A172 (cell line): ENCODE measurements at regions not wholly inside any gene's neighbourhood (a gene's known extent, or its start where the extent isn't known, plus 50 kb on each side); places are given as distances from the start of the nearest gene placed in this dataset.
A peak's percentile ranks its signal among the peaks of the same experiment; 100 is the strongest.
"Not testable (repeated sequence)": the region's sequence is repeated elsewhere in the genome, so short reads cannot be mapped to it uniquely, and the experiment has no call there.

Experiments used
- DNase-seq: peaks from one replicate; pipeline ENCODE4 v3.0.0-alpha.2; 2015; ENCODE audit warnings: low spot score

DNA sequence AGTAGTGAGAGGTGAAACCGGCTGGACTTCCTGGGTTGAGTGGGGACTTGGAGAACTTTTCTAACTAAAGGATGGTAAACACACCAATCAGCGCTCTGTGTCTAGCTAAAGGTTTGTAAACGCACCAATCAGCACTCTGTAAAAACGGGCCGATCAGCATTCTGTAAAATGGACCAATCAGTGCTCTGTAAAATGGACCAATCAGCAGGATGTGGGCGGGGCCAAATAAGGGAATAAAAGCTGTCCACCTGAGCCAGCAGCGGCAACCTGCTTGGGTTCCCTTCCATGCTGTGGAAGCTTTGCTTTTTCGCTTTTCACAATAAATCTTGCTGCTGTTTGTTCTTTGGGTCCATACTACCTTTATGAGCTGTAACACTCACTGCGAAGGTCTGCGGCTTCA is 621.2 kb downstream of the JRKL start:
- not testable (repeated sequence) for DNase-seq

DNA sequence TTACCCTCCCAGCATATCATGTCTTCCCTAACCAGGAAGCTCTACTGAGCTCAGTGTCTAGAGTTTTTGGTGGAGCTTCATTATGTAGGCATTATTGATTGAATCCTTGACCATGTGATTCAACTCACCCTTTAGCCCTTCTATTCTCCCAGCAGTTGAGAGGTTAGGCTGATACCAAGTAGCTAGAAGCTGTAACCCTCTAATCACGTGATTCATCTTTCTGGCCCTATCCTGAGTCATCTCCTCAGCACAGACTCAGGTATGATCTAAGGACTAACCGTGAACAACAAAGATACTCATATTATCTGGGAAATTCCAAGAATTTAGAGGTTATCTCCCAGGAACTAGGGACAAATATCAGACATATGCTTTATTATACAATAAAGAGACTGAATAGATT is 625.5 kb downstream of the JRKL start:
- no peak for DNase-seq

DNA sequence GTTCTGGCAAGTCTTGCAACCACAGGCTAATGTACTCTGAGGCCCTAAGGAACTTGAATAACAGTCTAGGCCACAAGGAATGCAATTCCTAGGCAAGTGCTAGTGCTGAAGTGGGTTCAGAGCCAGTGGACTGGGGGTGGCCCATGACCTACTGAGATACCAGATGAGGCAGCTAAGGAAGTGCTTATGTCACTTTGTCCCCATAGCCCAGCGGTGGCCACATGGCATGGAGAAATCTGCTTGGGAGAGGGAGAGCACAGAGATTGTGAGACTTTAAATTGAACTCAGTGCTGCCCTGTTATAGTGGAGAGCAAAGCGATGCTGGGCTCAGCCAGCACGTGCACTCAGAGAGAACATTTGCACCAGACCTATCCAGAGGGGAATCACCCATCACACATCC is 629.5 kb downstream of the JRKL start:
- no peak for DNase-seq

DNA sequence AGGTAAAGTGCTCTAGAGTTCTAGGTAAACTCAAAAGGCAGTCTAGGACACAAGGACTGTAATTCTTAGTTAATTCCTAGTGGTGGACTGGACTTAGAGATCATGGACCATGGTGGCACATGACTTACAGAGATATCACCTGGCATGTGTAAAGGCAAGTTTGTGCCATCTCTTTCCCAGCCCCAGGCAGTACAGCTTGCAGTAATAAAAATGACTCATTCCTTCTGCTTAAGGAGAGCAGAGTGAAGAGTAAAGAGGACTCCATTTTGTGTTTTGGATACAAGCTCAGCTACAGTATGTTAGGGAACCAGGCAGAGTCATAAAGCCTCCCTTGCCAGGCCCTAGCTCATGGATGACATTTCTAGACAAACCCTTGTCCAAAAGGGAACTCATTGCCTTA is 629.9 kb downstream of the JRKL start:
- DNase-seq, result no peak

DNA sequence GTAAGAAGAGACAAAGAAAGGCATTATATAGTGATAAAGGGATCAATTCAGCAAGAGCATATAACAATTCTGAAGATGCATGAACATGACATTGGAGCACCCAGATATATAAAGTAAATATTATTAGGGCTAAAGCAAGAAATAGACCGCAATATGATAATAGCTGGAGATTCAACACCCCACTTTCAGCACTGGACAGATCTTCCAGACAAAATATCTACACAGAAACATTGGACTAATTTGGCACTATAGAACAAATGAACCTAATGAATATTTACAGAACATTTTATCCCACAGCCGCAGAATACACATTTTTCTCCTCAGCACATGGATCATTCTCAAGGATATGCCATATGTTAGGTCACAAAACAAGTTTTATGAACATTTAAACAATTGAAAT is 633.1 kb downstream of the JRKL start:
- no peak for DNase-seq

DNA sequence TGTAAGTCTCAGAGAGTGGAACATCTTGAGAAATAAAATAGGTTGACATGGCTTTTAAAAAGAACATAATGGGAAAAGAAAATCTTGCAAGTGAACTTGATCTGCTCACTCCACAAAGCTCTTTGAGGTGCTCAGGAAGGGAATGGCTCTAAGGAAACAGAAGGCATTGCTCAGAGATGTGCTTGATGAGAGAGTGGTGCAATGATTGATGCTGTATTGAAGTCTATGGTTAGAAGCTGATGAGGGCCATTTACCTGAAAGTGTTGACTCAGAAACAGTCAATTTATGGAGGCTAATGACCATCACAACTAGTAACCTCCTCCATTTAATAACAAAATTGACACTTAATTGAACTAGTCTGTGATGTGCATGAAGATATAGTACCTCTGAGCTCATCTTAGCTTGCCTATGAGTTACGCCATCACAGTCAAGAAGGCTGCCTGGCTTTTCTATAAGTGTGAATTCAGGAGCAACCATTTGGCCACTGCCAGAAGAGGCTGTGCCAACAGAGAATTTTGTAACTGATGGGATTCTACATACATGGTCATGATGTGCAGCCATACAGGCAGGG is 639.1 kb downstream of the JRKL start:
- no peak for DNase-seq

DNA sequence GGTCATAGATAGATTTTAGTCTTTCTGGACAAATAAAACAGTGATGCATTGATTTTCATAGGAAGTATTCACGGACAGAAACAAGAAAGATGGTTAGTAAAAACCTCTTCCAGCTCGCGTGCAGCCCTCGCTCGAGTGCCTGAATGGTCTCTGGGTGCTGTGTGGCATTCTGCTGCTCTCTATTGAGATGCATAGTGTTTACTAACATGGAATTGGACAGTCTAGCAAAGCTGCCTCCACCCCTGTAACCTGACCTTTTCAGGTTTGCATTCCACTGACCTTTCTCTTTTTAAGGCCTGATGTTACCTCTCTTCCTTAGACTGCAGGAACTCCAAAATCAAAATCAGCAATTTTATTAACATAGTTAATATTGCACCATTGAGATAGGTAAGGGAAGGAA is 643.4 kb downstream of the JRKL start:
- no peak for DNase-seq

DNA sequence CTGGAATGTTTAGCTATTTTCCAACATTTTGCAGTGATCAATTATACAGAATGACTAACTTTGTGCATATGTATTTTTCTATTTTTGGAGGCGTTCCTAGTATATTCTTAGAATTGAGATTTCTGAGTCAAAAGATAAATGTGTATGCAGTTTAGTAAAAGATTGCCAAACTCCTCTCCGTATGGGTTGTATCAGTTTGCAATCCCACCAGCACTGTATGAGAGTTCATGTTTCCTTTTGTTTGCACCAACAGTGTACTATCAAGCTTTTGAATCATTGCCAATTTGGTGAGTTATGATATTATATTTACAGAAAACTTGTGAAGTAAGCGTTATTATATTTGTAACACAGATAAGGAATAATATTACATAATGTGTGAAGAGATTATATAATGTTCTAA is 658.7 kb downstream of the JRKL start:
- no peak for DNase-seq

DNA sequence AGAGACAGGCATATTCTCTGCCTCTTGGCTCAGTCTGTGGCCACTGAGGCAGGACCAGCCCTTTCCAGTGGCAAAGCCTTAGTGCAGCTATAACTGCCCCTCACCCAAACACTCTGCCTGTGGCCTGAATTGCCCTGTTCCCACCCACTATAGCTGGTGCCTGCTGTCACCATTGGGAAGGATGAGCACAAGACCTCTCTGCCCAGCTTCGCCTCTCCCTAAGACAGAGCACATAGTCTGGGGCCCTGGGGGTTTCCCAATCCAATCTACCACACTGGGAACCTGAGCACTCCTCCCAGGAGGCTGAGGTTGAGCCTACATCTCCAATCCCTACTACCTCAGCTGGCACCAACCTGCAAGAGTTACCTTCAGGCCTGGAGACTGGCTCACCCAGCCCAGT is 670.4 kb downstream of the JRKL start:
- no peak for DNase-seq

DNA sequence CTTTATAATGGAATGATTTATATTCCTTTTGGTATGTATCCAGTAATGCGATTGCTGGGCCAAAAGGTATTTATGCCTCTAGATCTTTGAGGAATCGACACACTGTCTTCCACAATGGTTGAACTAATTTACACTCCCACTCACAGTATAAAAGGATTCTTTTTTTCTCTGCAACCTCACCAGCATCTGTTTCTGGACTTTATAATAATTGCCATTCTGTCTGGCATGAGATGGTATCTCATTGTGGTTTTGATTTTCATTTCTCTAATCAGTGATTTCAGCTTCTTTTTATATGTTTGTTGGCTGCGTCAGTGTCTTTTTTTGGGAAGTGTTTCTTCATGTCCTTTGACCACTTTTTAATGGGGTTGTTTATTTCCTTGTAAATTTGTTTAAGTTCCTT is 679.3 kb downstream of the JRKL start:
- DNase-seq, result no peak

DNA sequence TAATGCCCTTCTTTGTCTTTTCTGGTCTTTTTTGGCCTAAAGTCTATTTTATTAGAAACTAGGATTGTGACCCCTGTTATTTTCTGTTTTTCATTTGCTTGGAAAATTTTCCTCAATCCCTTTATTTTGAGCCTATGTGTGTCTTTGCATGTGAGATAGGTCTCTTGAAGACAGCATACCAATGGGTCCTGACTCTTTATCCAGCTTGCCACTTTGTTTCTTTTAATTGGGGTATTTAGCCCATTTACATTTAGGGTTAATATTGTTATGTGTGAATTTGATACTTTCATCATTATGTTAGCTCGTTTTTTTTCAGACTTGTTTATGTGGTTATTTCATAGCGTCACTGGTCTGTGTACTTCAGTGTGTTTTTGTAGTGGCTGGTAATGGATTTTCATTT is 682.6 kb downstream of the JRKL start:
- DNase-seq, result no peak

DNA sequence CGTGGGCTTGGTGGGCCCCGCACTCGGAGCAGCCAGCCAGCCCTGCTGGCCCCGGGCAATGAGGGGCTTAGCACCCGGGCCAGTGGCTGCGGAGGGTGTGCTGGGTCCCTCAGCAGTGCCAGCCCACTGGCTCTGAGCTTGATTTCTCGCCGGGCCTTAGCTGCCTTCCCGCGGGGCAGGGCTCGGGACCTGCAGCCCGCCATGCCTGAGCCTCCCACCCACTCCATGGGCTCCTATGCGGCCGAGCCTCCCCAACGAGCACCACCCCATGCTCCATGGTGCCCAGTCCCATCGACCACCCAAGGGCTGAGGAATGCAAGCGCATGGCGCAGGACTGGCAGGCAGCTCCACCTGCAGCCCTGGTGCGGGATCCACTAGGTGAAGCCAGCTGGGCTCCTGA is 686.9 kb downstream of the JRKL start:
- DNase-seq, result not testable (repeated sequence)

DNA sequence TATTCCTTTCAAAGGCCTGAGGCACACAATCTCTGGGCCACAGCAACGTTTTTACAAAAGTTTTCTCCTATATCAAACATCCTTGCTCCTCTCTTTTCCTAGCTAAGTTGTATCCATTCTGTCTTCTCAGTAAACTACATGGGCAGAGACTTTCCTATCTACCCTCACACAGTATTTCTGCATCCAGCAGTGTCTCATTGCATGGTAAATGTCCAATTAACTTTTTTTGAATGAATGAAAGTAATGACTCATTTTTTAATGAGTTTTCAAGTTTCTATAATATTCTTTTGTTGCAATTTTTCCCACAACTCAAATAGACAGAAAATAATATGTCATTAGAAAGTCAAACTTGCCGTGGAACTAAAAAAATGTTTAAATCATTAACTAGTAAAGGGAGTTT is 688.6 kb downstream of the JRKL start:
- no peak for DNase-seq

DNA sequence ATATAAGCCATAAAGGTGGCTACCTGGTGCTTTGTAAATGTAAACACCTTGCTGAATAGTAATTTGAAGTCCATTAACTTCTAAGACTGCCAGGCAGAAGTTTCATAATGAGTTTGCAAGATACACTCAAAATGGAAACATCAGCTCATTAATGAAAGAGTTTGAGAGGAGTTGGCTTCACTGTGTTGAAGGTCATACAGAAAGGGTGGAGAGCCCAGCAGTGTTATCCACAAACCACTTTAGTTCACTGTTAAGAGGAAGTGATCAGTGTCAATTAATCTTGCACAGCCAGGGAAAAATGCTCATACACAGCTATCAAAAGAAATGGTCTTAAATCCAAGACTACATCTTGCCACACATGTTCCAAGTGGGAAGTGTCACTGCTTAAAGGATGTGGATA is 689.4 kb downstream of the JRKL start:
- no peak for DNase-seq

DNA sequence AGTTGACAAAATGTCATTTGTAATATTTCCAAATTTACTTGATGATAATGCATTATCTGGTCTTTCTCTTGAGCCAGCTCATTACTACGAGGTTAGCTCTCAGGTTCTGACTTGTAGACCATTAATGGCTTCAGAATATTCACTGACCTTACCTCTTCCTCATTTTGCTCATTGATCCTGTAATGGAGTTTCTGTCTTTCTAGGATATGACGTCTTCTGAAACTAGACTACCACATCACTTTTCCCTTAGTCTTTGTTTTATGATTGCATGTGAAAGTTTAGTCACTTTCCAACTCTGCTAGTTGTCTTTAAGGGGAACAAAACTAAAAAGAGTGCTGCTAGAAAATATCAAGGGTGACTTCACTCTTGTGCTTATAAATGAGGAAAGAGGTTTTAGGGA is 697.6 kb downstream of the JRKL start:
- DNase-seq, result no peak

DNA sequence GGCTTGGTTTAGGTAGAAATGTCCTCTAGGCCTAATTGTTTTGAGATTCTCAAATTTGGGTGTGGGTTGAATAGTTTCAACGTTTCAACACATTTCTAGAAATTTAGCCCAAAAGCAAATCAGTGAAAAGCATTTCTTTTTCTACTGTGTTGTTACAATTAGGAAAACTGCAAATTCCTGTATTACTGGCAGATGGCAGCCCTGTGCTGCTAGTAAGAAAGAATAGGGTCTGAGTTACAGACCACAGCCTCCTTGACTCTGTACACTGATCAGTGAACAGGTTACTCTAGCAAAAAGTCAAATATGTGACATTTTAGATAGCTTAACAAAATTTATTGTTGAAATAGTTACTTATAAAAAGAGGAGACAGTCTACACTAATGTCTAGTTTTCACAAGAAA is 703.0 kb downstream of the JRKL start:
- DNase-seq, result no peak

DNA sequence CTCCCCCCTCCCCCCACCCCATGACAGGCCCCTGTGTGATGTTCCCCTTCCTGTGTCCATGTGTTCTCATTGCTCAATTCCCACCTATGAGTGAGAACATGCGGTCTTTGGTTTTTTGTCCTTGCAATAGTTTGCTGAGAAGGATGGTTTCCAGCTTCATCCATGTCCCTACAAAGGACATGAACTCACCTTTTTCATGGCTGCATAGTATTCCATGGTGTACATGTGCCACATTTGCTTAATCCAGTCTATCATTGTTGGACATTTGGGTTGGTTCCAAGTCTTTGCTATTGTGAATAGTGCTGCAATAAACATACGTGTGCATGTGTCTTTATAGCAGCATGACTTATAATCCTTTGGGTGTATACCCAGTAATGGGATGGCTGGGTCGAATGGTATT is 712.4 kb downstream of the JRKL start:
- DNase-seq, result not testable (repeated sequence)

DNA sequence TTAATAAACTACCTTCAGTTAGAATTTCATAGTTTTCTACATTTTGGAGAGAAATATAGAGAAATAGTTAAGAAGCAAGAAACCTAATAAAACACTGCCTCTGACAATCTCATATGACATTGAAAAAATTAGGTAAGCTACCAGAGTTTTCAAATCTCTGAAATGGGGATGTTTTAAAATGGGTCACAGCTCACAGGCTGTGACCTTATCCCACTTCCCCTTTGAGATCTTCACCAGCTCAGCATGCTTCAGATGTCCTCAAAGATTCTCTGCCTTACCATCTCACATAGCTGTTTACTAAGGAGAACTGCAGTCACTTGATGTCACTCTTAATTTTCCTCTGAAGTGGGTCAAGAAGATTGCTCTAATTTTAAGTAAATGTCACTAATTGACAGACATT is 717.8 kb downstream of the JRKL start:
- no peak for DNase-seq

DNA sequence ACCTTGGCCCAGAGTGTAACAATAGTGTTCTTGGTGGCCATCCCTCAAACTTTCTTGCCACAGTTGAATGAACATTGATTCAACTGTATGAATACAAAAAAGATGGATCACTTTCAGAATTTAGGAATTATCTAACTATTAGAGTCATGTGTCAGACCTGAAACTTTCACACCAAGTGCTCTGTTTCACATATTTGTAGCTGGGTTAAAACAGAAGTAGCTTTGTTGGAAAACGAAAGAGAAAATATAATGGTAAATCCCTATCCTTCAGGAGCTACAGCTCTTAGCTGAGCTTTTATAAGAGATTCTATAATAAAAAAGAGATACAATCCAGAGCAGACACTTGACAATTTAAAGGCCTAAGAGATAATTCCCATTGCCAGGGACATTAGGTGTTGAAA is 719.3 kb downstream of the JRKL start:
- no peak for DNase-seq

DNA sequence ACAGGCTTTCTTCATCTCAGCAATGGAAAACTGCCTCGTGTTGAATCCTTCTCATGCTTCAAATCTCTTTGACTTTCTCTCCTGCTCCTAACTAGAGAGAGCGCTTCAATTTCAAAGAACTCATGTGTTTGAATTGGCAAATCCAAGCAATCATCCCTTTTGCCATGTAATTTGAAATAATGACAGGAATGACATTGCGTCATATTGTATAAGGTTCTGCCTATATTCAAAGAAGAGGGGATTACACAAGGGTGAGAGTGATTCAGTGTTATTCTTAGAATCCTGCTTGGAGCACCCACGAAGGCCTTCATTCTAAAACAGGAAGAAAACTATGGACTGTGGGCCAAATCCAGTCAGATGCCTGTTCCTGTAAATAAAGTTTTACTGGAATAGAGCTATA is 720.6 kb downstream of the JRKL start:
- no peak for DNase-seq

DNA sequence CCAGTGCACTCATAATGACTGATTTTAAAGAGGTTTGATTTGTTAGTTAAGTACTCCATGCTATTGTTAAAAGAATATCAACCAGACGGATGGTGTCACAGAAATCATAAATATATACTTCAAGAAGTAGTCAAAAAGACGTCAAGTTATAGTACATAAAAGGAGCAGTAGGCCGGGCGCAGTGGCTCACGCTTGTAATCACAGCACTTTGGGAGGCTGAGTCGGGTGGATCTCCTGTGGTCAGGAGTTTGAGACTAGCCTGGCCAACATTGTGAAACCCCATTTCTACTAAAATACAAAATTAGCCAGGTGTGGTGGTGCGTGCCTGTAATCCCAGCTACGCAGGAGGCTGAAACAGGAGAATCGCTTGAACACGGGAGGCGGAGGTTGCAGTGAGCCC is 721.7 kb downstream of the JRKL start:
- DNase-seq, result no peak

DNA sequence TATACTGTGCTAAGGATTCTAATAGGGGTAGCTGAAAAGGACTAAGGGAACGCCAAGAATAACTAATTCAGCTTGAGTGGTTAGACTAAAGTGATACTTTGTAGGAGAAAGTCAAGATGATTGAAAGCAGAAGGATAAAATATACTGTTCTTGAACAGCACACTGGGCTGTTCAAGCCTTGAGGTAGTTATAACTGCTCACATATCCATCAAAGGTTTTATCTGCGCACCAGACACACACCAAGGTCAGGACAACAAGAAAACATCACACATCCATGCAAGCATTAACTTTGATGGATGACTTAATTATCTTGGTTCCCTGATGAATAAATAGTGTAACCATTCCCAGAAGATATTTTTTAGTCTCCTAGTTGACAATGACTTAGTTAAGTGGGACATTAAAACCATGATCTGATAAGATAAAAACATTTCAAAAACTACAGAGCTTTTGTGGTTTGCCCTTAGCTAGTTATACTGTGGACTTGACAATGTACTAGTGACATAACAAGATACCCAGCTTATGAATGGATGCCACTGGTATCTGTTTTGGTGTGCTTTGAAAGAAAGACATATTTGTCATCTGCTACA is 728.9 kb downstream of the JRKL start:
- DNase-seq, result peak; percentile 27

DNA sequence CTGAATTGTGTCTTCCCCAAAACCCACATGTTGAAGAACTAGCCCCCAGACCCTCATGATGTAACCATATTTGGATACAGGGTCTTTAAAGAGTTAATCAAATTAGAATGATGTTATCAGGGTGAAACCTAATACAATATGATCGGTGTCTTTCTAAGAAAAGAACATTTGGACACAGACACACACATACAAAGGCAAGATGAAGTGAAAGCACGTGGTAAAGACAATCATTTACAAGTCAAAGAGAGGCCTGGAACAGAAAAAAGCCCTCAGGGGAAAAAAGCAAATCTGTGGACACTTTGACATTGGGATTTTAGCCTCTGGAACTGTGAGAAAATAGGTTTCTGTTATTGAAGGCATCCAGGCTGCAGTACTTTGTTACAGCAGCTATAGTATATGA is 733.4 kb downstream of the JRKL start:
- DNase-seq, result no peak

DNA sequence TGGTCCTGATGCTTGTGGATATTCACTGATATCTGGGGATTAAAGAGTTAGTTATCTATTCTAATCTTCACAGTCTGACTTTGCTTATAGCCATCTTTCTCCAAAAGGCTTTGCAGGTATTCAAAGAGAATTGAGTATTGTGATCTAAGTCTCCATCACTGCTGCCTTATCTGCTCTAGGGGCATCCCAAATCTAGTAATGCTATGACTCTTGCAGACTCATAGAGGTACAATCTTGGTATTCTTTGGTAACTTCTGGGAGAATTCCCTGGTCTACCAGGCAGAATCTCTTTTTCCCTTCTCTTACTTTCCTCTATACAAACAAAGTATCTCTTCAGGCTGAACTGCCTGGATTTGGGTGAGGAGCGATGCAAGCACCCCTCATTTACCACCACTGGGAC is 746.3 kb downstream of the JRKL start:
- DNase-seq, result no peak
